Mammary epithelial cell (primary cell): ENCODE measurements at regions not wholly inside any gene's neighbourhood (a gene's known extent, or its start where the extent isn't known, plus 50 kb on each side); places are given as distances from the start of the nearest gene placed in this dataset.

Source experiments
- CTCF ChIP-seq, 2 donors: IDR thresholded peaks in 1 of 2; conservative IDR thresholded peaks in 1 of 2; 2 replicates each; pipeline ENCODE4 v1.5.1; 2011 to 2012; ENCODE audit warnings: inconsistent platforms in 2 of 2, low read length in 2 of 2, mild to moderate bottlenecking in 2 of 2, control low read depth in 1 of 2, low read depth in 1 of 2; ENCODE audit not compliant: insufficient read depth in 1 of 2; ENCODE audit errors: extremely low read depth in 1 of 2
- EZH2 ChIP-seq: IDR thresholded peaks from 2 replicates; pipeline ENCODE4 v1.6.1; 2012; ENCODE audit warnings: low read length, inconsistent platforms, borderline replicate concordance

- TF ChIP-seq EZH2 (no peak), CTCF (conservative IDR thresholded peaks at IDR 0.05 in 1 of 2, IDR thresholded peaks at IDR 0.05 in 1 of 2; ENCODE audit: extremely low read depth in 1 of 2, insufficient read depth in 1 of 2, low read depth in 1 of 2, low read length in 2 of 2) (no peak)
Measured at GRCh38 chr4:137376312-137376711, 156.0 kb downstream of the PCDH18 start.
